BLaER1 treated with 17β-estradiol and CSF1 and Interleukin-3, amounts not matched to agents 10 nM and 100 nM (cell line): ENCODE measurements at regions not wholly inside any gene's neighbourhood (a gene's known extent, or its start where the extent isn't known, plus 50 kb on each side); places are given as distances from the start of the nearest gene placed in this dataset.

ENCODE experiments used
- H3K27ac ChIP-seq, 11 experiments: shearing (Covaris generic); formaldehyde crosslinking; 2 replicates each; pipeline ENCODE4 v1.8.1; 2022
- H3K27me3 ChIP-seq, 11 experiments: shearing (Covaris generic); formaldehyde crosslinking; 2 replicates each; pipeline ENCODE4 v1.8.1; 2022
- H3K36me3 ChIP-seq, 11 experiments: shearing (Covaris generic); formaldehyde crosslinking; 2 replicates each; pipeline ENCODE4 v1.8.1; 2022
- H3K4me1 ChIP-seq, 10 experiments: shearing (Covaris generic); formaldehyde crosslinking; 2 replicates each; pipeline ENCODE4 v1.8.1; 2022
- H3K4me2 ChIP-seq, 11 experiments: shearing (Covaris generic); formaldehyde crosslinking; 2 replicates each; pipeline ENCODE4 v1.8.1; 2022
- H3K4me3 ChIP-seq, 10 experiments: shearing (Covaris generic); formaldehyde crosslinking; 2 replicates each; pipeline ENCODE4 v1.8.1; 2022
- H3K9ac ChIP-seq, 11 experiments: shearing (Covaris generic); formaldehyde crosslinking; 2 replicates each; pipeline ENCODE4 v1.8.1; 2022
- H3K9me3 ChIP-seq, 11 experiments: shearing (Covaris generic); formaldehyde crosslinking; replicated peaks in 1 of 11; 2 replicates each; pipeline ENCODE4 v1.8.1; 2022
- H4K20me1 ChIP-seq, 11 experiments: shearing (Covaris generic); formaldehyde crosslinking; 2 replicates each; pipeline ENCODE4 v1.8.1; 2022
- Cebpa-rat ChIP-seq, 11 experiments: shearing (Covaris generic); IDR thresholded peaks; 2 replicates each; pipeline ENCODE4 v1.8.1; 2022

- Histone ChIP-seq H3K4me1 (peaks cover 54 to 99% (median 90%) of the 10 kb centered on the region in 10 experiments), H3K36me3 (no peaks in the 10 kb centered on the region), H3K9me3 (no peaks in the 10 kb centered on the region), H3K27ac (no peak overlapping the region), H3K9ac (no peak overlapping the region; a peak in 1 of 22 replicates), H4K20me1 (no peaks in the 10 kb centered on the region), H3K4me2 (peak overlapping the region in 9 of 11 experiments; percentile 50 to 82 (median 77); a peak in 18 of 22 replicates), H3K27me3 (no peaks in the 10 kb centered on the region), H3K4me3 (no peak overlapping the region)
- no peak for TF ChIP-seq Cebpa-rat (IDR thresholded peaks at IDR 0.05)
Observed at GRCh38 chr2:9141091-9141667, 65.4 kb upstream of the ASAP2 start.

DNA sequence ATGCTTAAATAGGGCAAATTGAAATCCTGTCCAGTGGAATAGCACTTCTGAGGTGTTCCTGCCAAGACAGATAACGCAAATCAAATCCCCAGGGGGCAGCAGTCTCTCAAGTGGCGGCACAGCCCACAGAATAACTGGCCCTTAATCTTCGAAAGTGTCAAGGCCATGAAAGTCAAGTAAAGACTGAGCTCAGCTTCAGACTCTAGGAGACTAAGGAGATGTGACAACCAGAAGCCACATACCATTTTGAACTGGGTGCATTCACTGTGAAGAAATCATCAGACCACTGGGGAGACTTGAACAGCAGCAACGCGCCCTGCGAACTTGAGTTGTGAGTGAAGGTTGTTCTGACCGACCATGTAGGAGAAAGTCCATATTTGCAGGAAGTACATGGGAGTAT lies 66.0 kb upstream of the ASAP2 start:
- peaks cover 54 to 96% (median 88%) of the 10 kb centered on the region in 10 experiments for H3K4me1 ChIP-seq
- H3K9me3 ChIP-seq = no peaks in the 10 kb centered on the region
- H3K36me3 ChIP-seq = no peaks in the 10 kb centered on the region

DNA sequence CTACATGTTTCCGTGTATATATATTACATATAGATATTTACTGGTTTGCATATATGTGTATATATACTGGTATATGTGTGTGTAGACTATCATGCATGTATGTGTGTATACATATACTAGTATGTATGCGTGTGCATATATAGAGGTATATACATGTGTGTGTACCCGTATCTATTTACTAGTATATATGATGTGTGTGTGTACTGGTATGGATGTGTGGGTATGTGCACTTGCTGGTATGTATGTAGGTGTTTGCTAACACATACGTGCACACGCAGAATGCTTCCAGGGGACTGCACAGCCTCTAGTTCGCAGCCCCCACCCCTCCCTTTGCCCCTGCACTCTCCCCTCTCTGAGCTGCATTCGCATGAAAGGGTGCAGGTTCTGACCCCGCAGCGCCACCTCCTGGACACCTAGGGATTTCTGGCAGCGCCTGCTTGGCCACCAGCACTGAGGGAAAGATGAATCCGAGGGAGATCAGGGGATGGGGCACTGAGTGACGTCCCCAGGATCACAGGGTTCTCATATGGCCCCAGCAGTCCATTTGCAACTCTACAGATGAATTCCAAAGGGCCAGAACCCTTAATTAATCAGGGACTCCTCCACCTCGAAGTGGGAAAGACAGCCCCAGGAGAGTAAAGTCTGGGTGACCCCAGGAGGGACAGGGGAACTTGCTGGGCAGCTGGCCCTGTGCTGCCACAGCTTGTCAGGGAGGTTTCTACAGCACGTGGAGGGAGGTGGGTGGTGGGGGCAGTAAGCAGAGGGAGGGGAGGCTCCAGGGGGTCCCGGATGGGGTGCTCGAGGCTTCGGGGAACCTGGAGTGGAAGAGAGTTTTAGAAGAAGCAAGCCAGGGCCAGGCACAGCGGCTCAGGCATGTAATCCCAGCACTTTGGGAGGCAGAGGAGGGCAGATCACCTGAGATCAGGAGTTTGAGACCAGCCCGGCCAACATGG lies 66.8 kb upstream of the ASAP2 start:
- Histone ChIP-seq H3K36me3 (no peaks in the 10 kb centered on the region), H3K4me2 (peak overlapping the region; percentile 40 to 82 (median 77)), H3K27ac (peak overlapping the region in 1 of 11 experiments; percentile 13; a peak in 2 of 22 replicates), H3K9ac (peak overlapping the region in 4 of 11 experiments; percentile 11 to 54 (median 36); a peak in 5 of 22 replicates), H4K20me1 (no peaks in the 10 kb centered on the region), H3K4me3 (no peak overlapping the region), H3K27me3 (no peaks in the 10 kb centered on the region), H3K4me1 (peaks cover 47 to 87% (median 80%) of the 10 kb centered on the region in 10 experiments), H3K9me3 (peaks cover under 1 to 3% (median 2%) of the 10 kb centered on the region in 11 experiments; a peak in 12 of 22 replicates)
- no peak for TF ChIP-seq Cebpa-rat (IDR thresholded peaks at IDR 0.05)

More for the DNA sequence above, 66.0 kb upstream of the ASAP2 start:
- peak overlapping the region in 4 of 11 experiments; percentile 11 to 43 (median 32); a peak in 2 of 22 replicates for H3K9ac ChIP-seq
- TF ChIP-seq Cebpa-rat (IDR thresholded peaks at IDR 0.05) = no peak
- H3K27me3 ChIP-seq = no peaks in the 10 kb centered on the region
- H3K4me3 ChIP-seq = no peak overlapping the region
- no peak overlapping the region for H3K27ac ChIP-seq
- peak overlapping the region; percentile 40 to 82 (median 67) for H3K4me2 ChIP-seq
- H4K20me1 ChIP-seq = no peaks in the 10 kb centered on the region

GRCh38 chr2:9137379-9138150 lies 69.0 kb upstream of the ASAP2 start:
- Histone ChIP-seq H3K9me3 (peaks cover 19 to 24% (median 23%) of the 10 kb centered on the region in 11 experiments), H3K27me3 (no peaks in the 10 kb centered on the region), H4K20me1 (no peaks in the 10 kb centered on the region), H3K4me3 (peak overlapping the region in 3 of 10 experiments; percentile 1 to 20 (median 19); a peak in 2 of 20 replicates), H3K27ac (peak overlapping the region in 8 of 11 experiments; percentile 10 to 57 (median 46); a peak in 14 of 22 replicates), H3K4me2 (peak overlapping the region; percentile 67 to 85 (median 77)), H3K36me3 (no peaks in the 10 kb centered on the region; a peak in 1 of 22 replicates), H3K9ac (no peak overlapping the region), H3K4me1 (peaks cover 28 to 65% (median 59%) of the 10 kb centered on the region in 10 experiments)
- TF ChIP-seq Cebpa-rat (IDR thresholded peaks at IDR 0.05) = no peak

DNA sequence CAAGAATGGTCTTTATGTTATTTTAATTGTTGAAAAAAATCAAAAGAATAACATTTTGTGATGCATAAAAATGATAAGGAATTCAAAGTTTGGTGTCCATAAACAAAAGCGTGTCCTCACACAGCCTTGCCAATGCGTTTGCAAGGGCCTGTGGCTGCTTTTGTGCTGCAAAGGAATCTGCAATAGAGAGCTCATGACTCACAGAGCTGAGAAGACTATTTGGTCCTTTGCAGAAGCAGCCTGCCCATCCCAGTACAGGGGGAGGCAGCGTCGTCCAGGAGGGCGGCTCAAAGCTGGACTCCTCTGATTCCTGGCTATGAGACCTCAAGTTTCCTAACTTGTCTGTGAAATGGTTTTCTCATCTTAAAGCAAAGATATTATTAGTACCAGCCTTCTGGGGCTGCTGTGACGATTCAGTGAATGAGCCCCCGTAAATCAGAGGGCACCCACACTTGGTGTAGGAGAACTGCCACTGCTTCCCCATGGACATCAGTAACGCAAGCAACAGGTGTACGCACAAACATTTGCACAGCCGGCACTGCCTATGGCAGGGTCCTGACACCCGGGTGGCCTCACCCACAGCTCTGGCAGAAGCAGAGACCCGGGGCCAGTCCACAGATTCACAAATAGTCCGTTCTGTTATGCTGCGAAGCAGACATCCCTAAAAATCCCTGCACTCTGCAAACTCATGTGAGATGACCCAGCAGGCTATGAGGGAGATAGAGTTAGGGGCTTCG lies 70.6 kb upstream of the ASAP2 start:
- no peak for TF ChIP-seq Cebpa-rat (IDR thresholded peaks at IDR 0.05)
- Histone ChIP-seq H3K36me3 (no peaks in the 10 kb centered on the region; a peak in 1 of 22 replicates), H3K4me3 (no peak overlapping the region)

GRCh38 chr2:9127316-9127715 lies 79.3 kb upstream of the ASAP2 start:
- H4K20me1 ChIP-seq = no peaks in the 10 kb centered on the region
- no peak overlapping the region for H3K27ac ChIP-seq
- H3K4me2 ChIP-seq = no peak overlapping the region
- no peaks in the 10 kb centered on the region for H3K36me3 ChIP-seq
- no peak overlapping the region for H3K4me3 ChIP-seq
- H3K4me1 ChIP-seq = peaks cover 0 to 12% (median 0%) of the 10 kb centered on the region in 10 experiments; a peak in 6 of 20 replicates
- no peak for TF ChIP-seq Cebpa-rat (IDR thresholded peaks at IDR 0.05)
- no peak overlapping the region for H3K9ac ChIP-seq
- H3K9me3 ChIP-seq = peaks cover 12 to 22% (median 15%) of the 10 kb centered on the region in 11 experiments; a peak in 20 of 22 replicates
- H3K27me3 ChIP-seq = no peaks in the 10 kb centered on the region

More for the DNA sequence above, 70.6 kb upstream of the ASAP2 start:
- Histone ChIP-seq H3K27ac (no peak overlapping the region), H3K4me1 (peaks cover 27 to 50% (median 43%) of the 10 kb centered on the region in 10 experiments), H3K9ac (no peak overlapping the region), H4K20me1 (no peaks in the 10 kb centered on the region), H3K9me3 (peaks cover 23 to 31% (median 26%) of the 10 kb centered on the region in 11 experiments), H3K4me2 (peak overlapping the region in 1 of 11 experiments; percentile 83; a peak in 1 of 22 replicates), H3K27me3 (no peaks in the 10 kb centered on the region)

GRCh38 chr2:9126540-9126939 lies 80.1 kb upstream of the ASAP2 start:
- H3K4me3 ChIP-seq = no peak overlapping the region
- no peaks in the 10 kb centered on the region for H3K36me3 ChIP-seq
- peaks cover 0 to 12% (median 0%) of the 10 kb centered on the region in 10 experiments; a peak in 6 of 20 replicates for H3K4me1 ChIP-seq
- no peak overlapping the region for H3K9ac ChIP-seq
- H3K9me3 ChIP-seq = peaks cover 11 to 25% (median 17%) of the 10 kb centered on the region in 11 experiments; a peak in 20 of 22 replicates
- H3K27me3 ChIP-seq = no peaks in the 10 kb centered on the region
- no peak for TF ChIP-seq Cebpa-rat (IDR thresholded peaks at IDR 0.05)
- H3K27ac ChIP-seq = no peak overlapping the region
- H4K20me1 ChIP-seq = no peaks in the 10 kb centered on the region
- H3K4me2 ChIP-seq = no peak overlapping the region

- H3K9me3 ChIP-seq = peaks cover 11 to 26% (median 17%) of the 10 kb centered on the region in 11 experiments; a peak in 20 of 22 replicates
- no peak overlapping the region for H3K27ac ChIP-seq
- TF ChIP-seq Cebpa-rat (IDR thresholded peaks at IDR 0.05) = no peak
- no peak overlapping the region for H3K4me2 ChIP-seq
- H4K20me1 ChIP-seq = no peaks in the 10 kb centered on the region
- no peaks in the 10 kb centered on the region for H3K36me3 ChIP-seq
- no peaks in the 10 kb centered on the region for H3K27me3 ChIP-seq
- peaks cover 0 to 12% (median 0%) of the 10 kb centered on the region in 10 experiments; a peak in 6 of 20 replicates for H3K4me1 ChIP-seq
- no peak overlapping the region for H3K4me3 ChIP-seq
- no peak overlapping the region for H3K9ac ChIP-seq
Observed at GRCh38 chr2:9124231-9124741, 82.3 kb upstream of the ASAP2 start.
